Motor neuron (in vitro differentiated cells): ENCODE measurements at regions not wholly inside any gene's neighbourhood (a gene's known extent, or its start where the extent isn't known, plus 50 kb on each side); places are given as distances from the start of the nearest gene placed in this dataset.

ENCODE experiments used
- ATAC-seq, 8 experiments: fragments of 200-7000 bp; cut with Tn5 transposase; replicated peaks in 6 of 8; 2 replicates each; pipeline ENCODE4 v1.8.0; 2021; ENCODE audit warnings: mild to moderate bottlenecking in 8 of 8, moderate library complexity in 8 of 8
- H3K27ac ChIP-seq, 2 donors: fragments of 250-450 bp; sonication (Bioruptor Pico); 2 replicates each; pipeline ENCODE4 v1.9.0; 2021; ENCODE audit warnings: antibody characterized with exemption in 2 of 2, mild to moderate bottlenecking in 2 of 2, moderate library complexity in 1 of 2
- H3K4me1 ChIP-seq, 2 donors: fragments of 250-450 bp; sonication (Bioruptor Pico); replicated peaks in 1 of 2; 2 replicates each; pipeline ENCODE4 v1.6.1; 2021; ENCODE audit warnings: antibody characterized with exemption in 2 of 2, mild to moderate bottlenecking in 2 of 2, moderate library complexity in 1 of 2
- H3K4me3 ChIP-seq, 5 donors: fragments of 250-450 bp; sonication (Bioruptor Pico); 2 replicates each; pipeline ENCODE4 v1.9.0; 2021; ENCODE audit warnings: antibody characterized with exemption in 5 of 5, mild to moderate bottlenecking in 5 of 5, moderate library complexity in 4 of 5
- WGBS, 10 experiments: fragments of 450-650 bp; shearing (Covaris generic); methylation state at CpG; one replicate each; pipeline ENCODE4 v1.0.0; 2022; 5-methylcytosine and 5-hydroxymethylcytosine counted together
- in situ Hi-C, 9 experiments: fragments of 400-800 bp; cut with MboI; loops; one replicate each; pipeline ENCODE4 v1.15.0; 2021; ENCODE audit warnings: low sequenced_read_pairs in 9 of 9, low pct_unique_long_range_greater_than_20kb in 2 of 9; ENCODE audit not compliant: unreplicated experiment in 9 of 9

DNA sequence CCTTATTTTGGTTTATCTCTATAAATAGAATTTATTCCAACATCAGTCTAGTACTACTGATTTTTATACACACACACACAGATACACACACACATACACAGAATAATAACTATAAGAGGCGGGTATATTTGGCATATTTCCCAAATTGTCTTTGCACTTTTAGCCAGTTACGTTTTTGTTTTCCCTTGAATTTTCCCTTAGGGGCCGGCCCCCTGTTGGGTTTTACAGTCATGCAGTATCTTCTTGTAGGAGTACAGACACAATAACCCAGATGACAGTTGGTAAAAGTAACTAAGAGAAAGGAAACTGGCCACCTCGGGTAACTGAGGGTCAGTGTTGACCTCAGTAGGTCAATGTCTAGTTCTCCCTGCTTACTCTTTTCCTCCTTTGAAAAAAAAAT is 50.9 kb downstream of the DISP1 start:
- H3K4me1 ChIP-seq: no peaks in the 10 kb centered on the region
- H3K4me3 ChIP-seq: no peak overlapping the region
- H3K27ac ChIP-seq: no peak overlapping the region
- 21 to 96% (median 66%) methylated on average over 2 to 4 of the region's 4 CpGs for WGBS, 10 experiments
- in situ Hi-C loops: no loop called here
- ATAC-seq: no peak

DNA sequence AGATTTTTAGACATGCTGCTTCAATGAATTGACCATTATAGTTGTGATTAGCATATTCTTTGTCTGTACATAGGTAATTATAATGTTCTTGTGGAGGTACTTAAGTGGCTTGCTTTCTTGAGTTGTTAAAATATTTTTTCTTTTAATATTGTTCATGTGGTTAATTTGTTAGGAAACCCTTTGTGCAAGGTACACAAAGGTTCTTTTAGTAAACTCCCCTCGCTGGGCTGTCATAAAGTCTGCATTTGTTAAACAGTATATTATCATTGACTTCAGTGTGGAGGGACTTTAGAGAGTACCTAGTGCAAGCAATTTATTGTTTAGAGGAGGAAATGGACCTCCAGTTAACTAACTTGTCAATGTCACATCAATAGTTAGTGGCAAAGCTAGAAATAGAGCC is 52.5 kb downstream of the DISP1 start:
- 43 to 100% (median 50%) methylated on average over 1 of the region's 1 CpG; no CpG with 5 or more reads in 1 of the 10 experiments for WGBS, 10 experiments
- no peak for ATAC-seq
- no peak overlapping the region for H3K4me3 ChIP-seq

DNA sequence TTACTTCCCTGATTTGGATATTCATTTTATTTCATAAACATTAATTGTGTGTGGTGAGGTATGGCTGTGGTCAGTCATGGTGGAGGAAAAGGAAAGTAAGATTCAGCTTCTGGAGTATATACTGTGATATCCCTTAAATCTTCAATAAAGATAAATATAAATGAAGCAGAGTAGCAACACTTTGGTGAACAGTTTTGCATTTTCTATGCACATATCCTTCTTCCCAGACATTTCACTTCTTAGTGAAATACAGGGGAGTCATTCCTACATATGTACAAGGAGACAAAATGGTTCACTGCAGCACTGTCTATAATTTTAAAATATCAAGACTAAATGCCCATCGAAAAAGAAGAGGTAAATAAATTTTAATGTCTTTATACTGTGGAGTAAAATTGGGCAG is 61.3 kb downstream of the DISP1 start:
- Histone ChIP-seq H3K27ac (no peak overlapping the region), H3K4me3 (no peak overlapping the region), H3K4me1 (no peaks in the 10 kb centered on the region)
- peak in 3 of 8 experiments; percentile 77 to 90 (median 88) for ATAC-seq
- 80 to 100% (median 94%) methylated on average over 1 of the region's 1 CpG for WGBS, 10 experiments
- in situ Hi-C loops: no loop called here

More for the DNA sequence above, 52.5 kb downstream of the DISP1 start:
- Histone ChIP-seq H3K27ac (no peak overlapping the region), H3K4me1 (no peaks in the 10 kb centered on the region)
- in situ Hi-C loops: no loop called here

DNA sequence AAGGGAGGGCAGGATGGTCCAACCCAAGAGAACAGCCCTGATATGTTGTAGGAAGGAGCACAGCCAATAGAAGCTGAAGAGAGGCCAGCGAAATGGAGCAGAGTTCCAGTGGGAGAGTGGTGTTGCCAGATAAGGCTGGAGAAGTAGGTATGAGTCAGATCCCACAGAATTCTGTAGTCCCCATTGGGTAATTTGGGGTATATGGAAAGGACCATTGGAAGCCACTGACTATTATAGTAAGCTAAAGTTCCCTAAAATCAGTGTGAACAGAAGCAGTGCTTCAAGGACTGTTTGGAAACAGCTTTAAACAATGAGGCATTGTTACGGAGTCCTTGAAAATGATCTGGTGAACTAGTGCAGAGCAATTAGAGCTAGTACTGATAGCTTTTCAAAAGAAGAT is 63.0 kb downstream of the DISP1 start:
- no peak for ATAC-seq
- WGBS, 10 experiments: 80 to 100% (median 100%) methylated on average over 1 to 2 of the region's 2 CpGs; no CpG with 5 or more reads in 3 of the 10 experiments
- in situ Hi-C loops: no loop called here
- H3K27ac ChIP-seq: no peak overlapping the region
- no peaks in the 10 kb centered on the region for H3K4me1 ChIP-seq
- H3K4me3 ChIP-seq: no peak overlapping the region

DNA sequence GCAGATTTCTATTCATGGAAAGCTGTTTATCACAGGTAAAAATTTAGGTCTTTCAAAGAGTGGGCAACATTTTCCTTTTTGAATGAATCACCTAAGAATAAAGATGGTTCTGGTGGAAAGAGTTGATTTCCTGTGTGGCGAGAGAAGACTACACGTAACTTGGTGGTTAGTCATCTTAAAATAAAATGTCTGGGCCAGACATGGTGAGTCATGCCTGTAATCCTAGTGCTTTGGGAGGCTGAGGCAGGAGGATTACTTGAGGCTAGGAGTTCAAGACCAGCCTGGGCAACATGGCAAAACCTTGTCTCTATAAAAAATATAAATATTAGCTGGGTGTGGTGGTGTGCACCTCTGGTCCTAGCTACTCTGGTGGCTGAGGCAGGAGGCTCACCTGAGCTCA is 65.7 kb downstream of the DISP1 start:
- Histone ChIP-seq H3K4me3 (no peak overlapping the region), H3K4me1 (no peaks in the 10 kb centered on the region), H3K27ac (no peak overlapping the region)
- in situ Hi-C loops: no loop called here
- ATAC-seq: no peak
- 50 to 100% (median 92%) methylated on average over 1 to 2 of the region's 2 CpGs; no CpG with 5 or more reads in 1 of the 10 experiments for WGBS, 10 experiments

DNA sequence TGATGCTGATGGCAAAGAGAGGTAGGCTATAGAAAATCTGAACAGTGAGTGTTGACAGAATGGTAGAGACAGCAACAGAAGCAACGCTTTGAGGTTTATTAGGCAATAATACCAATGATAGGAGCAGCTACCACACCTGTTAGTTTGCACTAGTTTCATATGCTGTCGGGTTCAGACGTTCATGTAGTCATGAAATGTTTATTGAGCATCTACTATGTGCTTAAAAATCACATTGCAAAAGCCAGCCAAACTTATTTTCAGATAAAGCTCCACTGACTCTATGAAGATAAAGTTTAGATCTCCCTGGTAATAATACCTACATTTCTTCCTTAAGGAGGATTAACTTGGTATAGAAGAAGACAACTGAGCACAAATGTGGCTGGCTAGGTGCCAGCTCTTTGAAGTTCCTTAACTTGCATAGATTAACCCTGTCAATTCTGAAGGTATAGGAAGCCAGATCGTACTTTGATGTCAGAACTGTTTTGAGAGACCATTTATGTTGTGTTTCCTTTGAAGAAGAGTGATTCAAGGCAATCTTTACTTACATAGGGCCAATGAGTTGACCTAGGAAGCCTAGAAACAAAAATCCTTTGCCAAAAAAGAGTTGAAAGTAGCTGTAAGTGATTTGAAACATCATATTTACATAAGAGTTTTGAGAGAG is 71.5 kb downstream of the DISP1 start:
- no peak for ATAC-seq
- Histone ChIP-seq H3K4me3 (no peak overlapping the region), H3K27ac (no peak overlapping the region), H3K4me1 (no peaks in the 10 kb centered on the region)
- in situ Hi-C loops: no loop called here
- WGBS, 10 experiments: 13 to 92% (median 73%) methylated on average over 1 to 4 of the region's 4 CpGs

DNA sequence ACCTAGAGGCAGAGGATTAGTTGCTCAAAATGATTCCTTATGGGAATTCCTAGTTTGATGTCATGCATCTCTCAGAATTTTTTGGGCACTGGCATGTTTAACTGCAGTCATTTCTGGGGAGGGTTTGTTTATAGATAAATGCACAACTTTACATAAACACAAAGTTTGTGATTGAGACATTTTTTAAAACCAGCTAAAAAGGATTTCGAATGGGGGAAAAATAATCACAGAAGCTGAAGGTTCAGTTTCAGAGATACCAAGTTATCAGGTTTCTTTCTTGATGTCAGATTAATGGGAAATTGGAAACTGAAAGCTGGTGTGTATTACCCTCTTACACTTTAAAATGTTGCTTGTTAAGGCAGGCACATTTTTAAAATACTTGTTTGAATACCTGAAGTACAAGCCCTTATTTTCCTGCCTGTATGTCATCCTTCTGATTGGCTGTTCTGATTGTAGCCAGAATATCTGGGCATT is 72.1 kb downstream of the DISP1 start:
- 70 to 100% (median 93%) methylated on average over 1 of the region's 1 CpG; no CpG with 5 or more reads in 1 of the 10 experiments for WGBS, 10 experiments
- Histone ChIP-seq H3K4me1 (peaks cover under 1 to 6% of the 10 kb centered on the region in 2 donors), H3K4me3 (no peak overlapping the region), H3K27ac (no peak overlapping the region)
- in situ Hi-C loops: no loop called here
- ATAC-seq: no peak

DNA sequence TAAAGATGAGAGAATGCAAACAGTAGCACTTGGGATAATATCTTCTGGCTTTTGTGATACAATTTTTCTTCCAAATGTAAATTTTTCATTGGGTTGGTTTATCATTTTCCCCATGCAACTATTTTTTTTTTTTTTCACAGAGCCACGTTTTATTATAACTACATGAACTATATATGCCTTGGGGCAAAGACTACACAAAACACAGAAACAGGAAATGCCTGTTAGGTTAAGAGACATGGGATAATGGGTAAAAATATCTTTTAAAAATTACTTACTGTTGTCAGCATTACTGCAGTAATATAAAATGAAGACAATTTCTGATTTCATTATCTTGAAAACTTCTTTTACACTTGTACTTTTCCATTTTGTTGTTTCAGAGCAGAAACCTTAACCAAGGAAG is 74.6 kb downstream of the DISP1 start:
- H3K4me3 ChIP-seq: no peak overlapping the region
- no peak for ATAC-seq
- 20 to 92% (median 67%) methylated on average over 1 of the region's 1 CpG; no CpG with 5 or more reads in 1 of the 10 experiments for WGBS, 10 experiments
- H3K4me1 ChIP-seq: peaks cover 5 to 11% of the 10 kb centered on the region in 2 donors
- no peak overlapping the region for H3K27ac ChIP-seq
- in situ Hi-C loops: no loop called here

DNA sequence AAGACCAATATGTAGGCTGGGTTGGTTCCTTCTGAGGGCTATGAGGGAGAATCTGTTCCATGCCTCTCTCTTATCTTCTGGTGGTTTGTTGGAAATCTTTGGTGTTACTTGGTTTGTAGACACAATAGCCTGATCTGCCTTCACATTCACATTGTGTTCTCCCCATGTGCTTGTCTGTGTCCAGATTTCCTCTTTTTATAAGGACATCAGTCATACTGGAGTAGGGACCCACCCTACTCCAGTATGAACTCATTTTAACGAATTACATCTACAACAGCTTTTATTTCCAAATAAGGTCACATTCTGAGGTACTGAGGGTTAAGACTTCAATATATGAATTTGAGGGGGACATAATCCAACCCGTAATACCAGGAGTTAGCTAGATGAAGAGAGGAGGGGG is 75.9 kb downstream of the DISP1 start:
- WGBS, 10 experiments: 22 to 100% (median 89%) methylated on average over 1 to 2 of the region's 2 CpGs
- in situ Hi-C loops: no loop called here

DNA sequence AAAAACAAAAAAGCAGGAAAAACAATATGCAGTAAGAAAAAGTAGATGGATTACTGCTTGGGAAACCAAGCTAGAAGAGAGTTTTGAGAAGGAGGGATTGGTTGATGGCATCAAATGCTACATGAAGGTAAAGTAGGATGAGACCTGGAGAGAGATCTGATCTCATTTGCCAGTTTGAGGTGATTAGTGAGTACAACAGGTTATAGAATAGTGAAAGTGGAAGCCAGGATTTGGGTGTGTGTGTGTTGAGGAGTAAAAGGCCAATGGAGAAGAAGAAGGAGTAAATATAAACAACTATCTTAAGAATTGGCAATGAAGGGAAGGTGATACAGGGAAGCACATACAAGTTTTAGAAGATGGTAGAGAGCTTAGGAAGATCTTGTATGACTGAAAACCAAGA is 76.7 kb downstream of the DISP1 start:
- ATAC-seq: peak in 1 of 8 experiments; percentile 9
- peak overlapping the region in 1 of 2 donors; percentile 40 for H3K27ac ChIP-seq
- H3K4me1 ChIP-seq: peaks cover 5 to 11% of the 10 kb centered on the region in 2 donors
- no peak overlapping the region for H3K4me3 ChIP-seq
- in situ Hi-C loops: no loop called here

More for the DNA sequence above, 75.9 kb downstream of the DISP1 start:
- Histone ChIP-seq H3K4me3 (no peak overlapping the region), H3K4me1 (peaks cover 5 to 11% of the 10 kb centered on the region in 2 donors), H3K27ac (no peak overlapping the region)
- peak in 2 of 8 experiments; percentile 56 to 77 for ATAC-seq

DNA sequence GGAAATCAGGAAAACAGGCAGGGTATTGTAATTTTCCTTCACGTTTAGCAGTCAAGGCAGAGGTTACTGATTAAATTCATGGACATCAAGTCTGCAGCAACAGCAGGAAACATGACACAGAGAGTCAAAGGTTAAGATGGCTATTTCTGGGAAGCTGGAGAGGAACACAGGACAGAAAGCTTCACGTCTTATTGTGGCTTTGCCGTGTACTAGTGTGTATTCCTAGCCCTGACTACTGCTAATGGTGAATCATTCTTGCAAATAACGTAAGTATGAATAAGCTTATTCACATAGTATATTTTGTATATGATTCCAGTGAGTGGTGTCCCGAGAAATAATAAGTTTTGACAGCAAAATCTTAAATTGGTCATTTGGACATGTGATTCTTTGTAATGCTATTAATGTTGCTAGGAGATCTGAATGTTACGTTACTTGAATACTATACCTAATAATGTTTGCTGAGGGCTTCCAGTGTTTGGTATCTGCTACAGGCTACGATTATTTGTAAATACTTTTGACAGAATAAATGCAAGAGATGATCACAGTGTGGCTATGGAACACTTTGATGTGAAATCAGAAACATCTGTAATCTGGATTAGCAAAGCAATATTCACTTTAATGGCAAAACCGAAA is 77.4 kb downstream of the DISP1 start:
- Histone ChIP-seq H3K4me3 (no peak overlapping the region), H3K4me1 (peaks cover 5 to 11% of the 10 kb centered on the region in 2 donors), H3K27ac (peak overlapping the region in 1 of 2 donors; percentile 40)
- WGBS, 10 experiments: 16 to 92% (median 69%) methylated on average over 1 to 8 of the region's 8 CpGs
- in situ Hi-C loops: no loop called here
- ATAC-seq: peak; percentile 58 to 92 (median 82)

DNA sequence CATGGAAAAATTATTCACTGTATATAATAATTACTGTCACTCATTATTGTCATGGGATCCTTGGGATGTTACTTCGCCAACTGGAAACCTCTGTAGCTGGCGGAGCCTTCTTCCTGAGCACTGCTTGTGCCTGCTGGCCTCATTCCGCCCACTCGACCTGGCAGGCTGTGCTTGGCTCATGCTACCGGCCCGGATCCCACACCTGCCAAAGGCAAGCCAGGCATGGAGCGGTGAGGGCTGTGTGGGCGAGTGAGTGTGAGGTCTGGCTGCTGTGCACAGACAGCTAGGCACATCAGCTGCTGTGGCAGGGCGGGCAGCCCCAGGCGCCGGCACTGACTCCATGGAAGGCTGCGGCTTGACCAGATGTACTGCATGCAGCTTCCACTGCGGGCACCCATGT is 78.4 kb downstream of the DISP1 start:
- ATAC-seq: no peak

DNA sequence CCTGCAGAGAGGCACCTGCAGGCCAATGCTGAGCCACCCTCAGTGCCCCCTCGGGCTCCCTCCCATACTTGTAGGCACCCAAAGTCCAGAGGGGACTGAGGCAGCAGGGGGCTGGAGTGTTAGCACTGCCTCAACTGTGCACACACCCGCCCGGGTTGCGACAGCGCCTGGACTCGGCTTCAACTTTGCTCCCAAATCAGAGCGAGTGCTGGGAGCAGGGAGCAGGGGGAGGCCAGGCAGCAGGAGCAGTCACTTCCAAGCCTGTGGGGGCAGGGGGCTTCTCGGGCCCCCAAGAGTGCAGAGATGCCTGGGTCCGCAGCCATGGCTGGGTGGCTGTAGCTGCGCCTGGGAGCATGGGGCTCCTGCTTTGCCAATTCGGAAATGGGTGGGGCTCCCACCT is 79.5 kb downstream of the DISP1 start:
- no peak for ATAC-seq
- Histone ChIP-seq H3K4me1 (peaks cover 5 to 11% of the 10 kb centered on the region in 2 donors), H3K27ac (no peak overlapping the region), H3K4me3 (no peak overlapping the region)
- in situ Hi-C loops: no loop called here
- 93 to 100% (median 97%) methylated on average over 2 to 8 of the region's 11 CpGs; no CpG with 5 or more reads in 6 of the 10 experiments for whole genome bisulfite sequencing, 10 experiments

More for the DNA sequence above, 78.4 kb downstream of the DISP1 start:
- Histone ChIP-seq H3K4me3 (no peak overlapping the region), H3K27ac (no peak overlapping the region), H3K4me1 (peaks cover 5 to 11% of the 10 kb centered on the region in 2 donors)
- in situ Hi-C loops: no loop called here
- 74 to 100% (median 95%) methylated on average over 3 to 8 of the region's 13 CpGs; no CpG with 5 or more reads in 3 of the 10 experiments for WGBS, 10 experiments
